ENCODE measurements at regions not wholly inside any gene's neighbourhood (a gene's known extent, or its start where the extent isn't known, plus 50 kb on each side); places are given as distances from the start of the nearest gene placed in this dataset.

DNA sequence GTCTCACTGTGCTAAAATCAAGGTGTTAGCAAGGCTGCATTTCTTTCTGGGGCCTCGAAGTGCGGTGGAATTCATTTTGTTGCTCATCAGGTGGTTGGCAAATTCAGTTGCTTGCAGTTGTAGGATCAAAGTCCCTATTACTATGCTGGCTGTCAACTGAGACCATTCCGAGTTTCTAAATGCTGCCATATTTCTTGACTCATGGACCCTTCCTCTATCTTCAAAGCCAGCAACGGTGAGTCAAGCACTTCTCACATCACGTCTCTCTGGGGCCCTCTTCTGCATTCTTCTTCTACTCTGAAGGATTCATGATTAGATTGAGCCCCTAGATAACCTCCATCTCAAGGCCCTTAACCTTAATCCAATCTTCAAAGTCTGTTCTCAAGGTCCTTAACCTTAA lies 619.7 kb downstream of the HACE1 start:
- H3K27ac Mint-ChIP-seq, result no peak overlapping the region
- H3K27me3 Mint-ChIP-seq, result no peaks in the 10 kb centered on the region
- no peak for DNase-seq
- peaks cover 10 to 15% of the 10 kb centered on the region in 2 donors for H3K9me3 Mint-ChIP-seq
- ATAC-seq, result no peak
- H3K4me3 Mint-ChIP-seq, result no peak overlapping the region
- no peaks in the 10 kb centered on the region for H3K4me1 Mint-ChIP-seq

DNA sequence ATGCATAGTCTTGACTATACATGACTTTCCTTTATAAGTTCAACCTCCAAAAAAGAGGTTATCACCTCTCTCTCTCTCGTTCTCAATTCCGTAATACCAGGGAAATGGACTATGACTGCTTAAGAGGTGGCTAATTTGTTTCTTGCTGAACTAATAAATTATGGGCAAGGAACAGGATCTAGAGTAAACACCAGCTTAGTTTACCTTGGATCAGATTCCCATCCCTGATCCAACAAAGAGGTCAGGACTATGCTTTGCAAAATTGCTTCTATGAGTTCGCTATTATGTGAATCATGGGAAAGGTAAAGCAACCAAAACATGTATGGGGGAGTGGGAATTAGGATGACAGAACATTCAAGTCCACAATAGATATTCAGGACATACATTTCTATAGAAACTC lies 630.7 kb downstream of the HACE1 start:
- peaks cover 0 to 4% of the 10 kb centered on the region in 2 donors for H3K9me3 Mint-ChIP-seq
- no peak for DNase-seq
- no peaks in the 10 kb centered on the region for H3K4me1 Mint-ChIP-seq
- no peak overlapping the region for H3K27ac Mint-ChIP-seq
- ATAC-seq, result no peak
- no peak overlapping the region for H3K4me3 Mint-ChIP-seq
- no peaks in the 10 kb centered on the region for H3K27me3 Mint-ChIP-seq

DNA sequence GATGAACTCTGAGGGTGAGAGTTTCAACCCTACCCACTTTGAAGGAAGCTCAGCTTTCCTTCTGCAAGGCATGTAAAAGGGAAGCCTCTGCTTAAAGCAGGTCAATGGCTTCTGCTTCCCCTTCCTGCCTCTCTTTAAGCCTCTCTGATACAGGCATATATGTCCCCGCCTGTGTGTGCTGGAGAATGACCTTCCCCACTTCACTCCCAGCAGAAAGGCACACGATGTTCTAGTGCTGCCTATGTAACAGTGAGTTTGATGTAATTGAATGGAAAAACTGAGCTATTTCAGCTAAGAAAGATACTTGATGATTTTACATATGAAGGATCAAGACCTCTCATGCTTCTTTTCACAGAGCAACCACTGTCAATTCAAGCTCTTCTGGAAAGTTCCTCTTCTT lies 632.2 kb downstream of the HACE1 start:
- no peak for DNase-seq
- ATAC-seq, result no peak
- Mint-ChIP-seq H3K4me3 (no peak overlapping the region), H3K27ac (no peak overlapping the region), H3K4me1 (no peaks in the 10 kb centered on the region), H3K27me3 (no peaks in the 10 kb centered on the region), H3K9me3 (peaks cover 0 to 4% of the 10 kb centered on the region in 2 donors)

DNA sequence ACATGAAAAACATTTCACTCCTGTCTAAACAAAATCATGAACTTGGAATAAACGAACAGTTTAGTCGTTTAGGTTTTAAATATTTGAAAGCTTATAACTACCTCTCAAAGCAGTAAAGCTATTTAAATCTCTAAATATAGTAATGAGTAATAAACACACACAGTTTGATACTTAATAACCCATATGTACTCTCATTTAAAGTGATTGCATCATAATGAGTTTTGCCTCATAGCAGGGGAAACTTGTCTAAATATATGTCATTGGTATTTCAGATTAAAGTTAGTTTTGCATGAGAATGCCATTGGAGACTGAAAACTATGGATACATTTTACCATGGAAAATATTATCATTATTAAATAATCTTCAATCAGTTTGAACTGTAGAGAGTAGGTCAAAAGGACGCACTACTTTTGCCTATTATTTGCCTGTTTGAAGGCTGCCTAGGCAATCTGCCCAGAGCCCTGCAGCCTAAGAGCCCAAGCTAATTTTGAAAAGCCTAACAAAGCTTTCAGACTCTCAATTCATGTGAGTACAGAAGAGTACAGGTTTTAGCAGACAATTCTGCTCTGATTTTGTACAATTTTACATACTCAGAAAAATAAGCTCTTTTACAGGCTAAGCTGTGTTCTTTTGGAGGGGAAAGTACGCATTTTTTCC lies 632.8 kb downstream of the HACE1 start:
- H3K9me3 Mint-ChIP-seq, result peaks cover 0 to 4% of the 10 kb centered on the region in 2 donors
- DNase-seq (no peak), ATAC-seq (no peak)
- H3K27ac Mint-ChIP-seq, result no peak overlapping the region
- no peak overlapping the region for H3K4me3 Mint-ChIP-seq
- no peaks in the 10 kb centered on the region for H3K27me3 Mint-ChIP-seq
- H3K4me1 Mint-ChIP-seq, result no peaks in the 10 kb centered on the region

DNA sequence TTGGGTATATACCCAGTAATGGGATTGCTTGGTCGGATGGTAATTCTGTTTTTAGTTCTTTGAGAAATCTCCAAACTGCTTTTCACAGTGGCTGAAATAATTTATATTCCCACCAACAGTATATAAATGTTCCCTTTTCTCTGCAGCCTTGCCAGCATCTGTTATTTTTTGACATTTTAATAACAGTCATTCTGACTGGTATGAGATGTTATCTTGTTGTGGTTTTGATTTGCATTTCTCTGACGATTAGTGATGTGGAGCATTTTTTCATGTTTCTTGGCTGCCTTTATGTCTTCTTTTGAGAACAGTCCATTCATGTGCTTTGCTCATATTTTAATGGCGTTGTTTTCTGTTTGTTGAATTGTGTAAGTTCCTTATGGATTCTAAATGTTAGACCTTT lies 641.6 kb downstream of the HACE1 start:
- Mint-ChIP-seq H3K4me1 (no peaks in the 10 kb centered on the region), H3K27me3 (no peaks in the 10 kb centered on the region), H3K27ac (no peak overlapping the region), H3K4me3 (no peak overlapping the region), H3K9me3 (no peaks in the 10 kb centered on the region)
- no peak for ATAC-seq
- no peak for DNase-seq

DNA sequence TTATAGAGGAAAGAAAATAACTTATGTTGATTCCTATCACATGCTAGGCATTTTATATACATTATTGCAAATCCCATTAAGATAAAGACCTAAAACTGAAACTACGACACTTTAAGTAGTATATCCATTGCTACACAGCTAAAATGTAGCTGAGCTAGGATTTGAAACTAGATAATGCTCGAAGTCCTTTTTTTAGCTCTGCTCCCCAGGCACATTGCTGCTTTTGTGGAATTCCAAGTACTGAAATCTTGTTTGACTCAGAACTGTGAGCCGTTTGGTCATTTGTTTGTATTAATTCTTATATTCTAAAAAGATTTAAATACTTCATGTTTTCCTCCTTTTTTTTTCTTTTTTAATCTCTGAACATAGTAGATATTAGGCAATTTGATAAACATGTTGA lies 644.8 kb downstream of the HACE1 start:
- Mint-ChIP-seq H3K4me1 (no peaks in the 10 kb centered on the region), H3K9me3 (peaks cover 0 to 2% of the 10 kb centered on the region in 2 donors), H3K27me3 (no peaks in the 10 kb centered on the region), H3K4me3 (no peak overlapping the region), H3K27ac (no peak overlapping the region)
- DNase-seq (no peak), ATAC-seq (no peak)

DNA sequence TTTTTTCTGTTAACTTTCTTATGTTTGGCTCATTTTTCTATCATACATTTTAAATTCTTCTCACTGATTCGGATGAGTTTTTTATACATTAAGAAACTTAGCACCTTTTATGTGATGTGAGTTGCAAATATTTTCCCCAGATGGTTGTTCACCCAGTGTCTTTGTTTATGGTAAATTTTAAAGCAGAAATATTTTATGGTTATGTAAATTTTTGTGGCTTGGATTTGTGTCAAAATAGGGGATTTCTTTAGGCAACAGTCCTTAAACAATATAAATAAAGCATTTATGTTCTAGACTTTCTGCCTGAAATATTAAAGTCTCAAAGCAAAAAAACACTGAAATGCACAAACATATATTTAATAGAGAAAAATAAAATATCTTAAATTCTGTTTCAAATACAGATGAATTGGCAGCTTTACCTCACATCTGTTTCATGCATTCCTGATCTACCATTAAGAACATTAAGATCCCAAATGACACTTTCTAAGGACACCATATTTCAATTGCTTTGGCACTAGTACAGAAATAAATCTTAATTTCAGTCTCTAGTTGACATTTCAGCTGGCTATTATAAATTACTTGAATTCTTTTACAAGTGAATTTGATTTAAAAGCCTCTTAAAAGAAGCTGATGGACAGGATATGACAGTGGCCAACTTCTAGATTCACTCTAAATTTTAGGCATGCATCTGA lies 646.6 kb downstream of the HACE1 start:
- Mint-ChIP-seq H3K27ac (no peak overlapping the region), H3K4me3 (no peak overlapping the region), H3K27me3 (no peaks in the 10 kb centered on the region), H3K4me1 (no peaks in the 10 kb centered on the region), H3K9me3 (peaks cover 0 to 6% of the 10 kb centered on the region in 2 donors)
- DNase-seq (no peak), ATAC-seq (no peak)

DNA sequence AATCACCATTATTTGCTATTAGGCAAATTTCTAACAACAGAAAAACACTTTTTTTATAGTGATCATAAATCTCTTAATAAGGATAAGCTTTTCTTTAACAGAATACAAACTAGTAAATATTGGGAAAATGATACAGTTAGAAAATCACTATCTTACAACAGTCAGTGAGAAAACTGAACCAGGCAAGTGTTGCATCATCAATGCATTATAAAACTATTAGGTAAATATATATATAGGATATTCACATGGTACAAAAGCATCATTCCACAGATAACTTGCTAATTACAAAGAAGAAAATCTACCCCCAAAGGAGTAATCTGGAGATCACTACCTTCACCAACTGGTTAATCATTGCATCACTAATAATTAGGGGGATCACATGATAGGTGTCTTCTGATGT lies 652.1 kb downstream of the HACE1 start:
- H3K4me1 Mint-ChIP-seq, result no peaks in the 10 kb centered on the region
- DNase-seq (no peak), ATAC-seq (no peak)
- H3K4me3 Mint-ChIP-seq, result no peak overlapping the region
- no peaks in the 10 kb centered on the region for H3K27me3 Mint-ChIP-seq
- H3K27ac Mint-ChIP-seq, result no peak overlapping the region
- H3K9me3 Mint-ChIP-seq, result peaks cover 0 to 6% of the 10 kb centered on the region in 2 donors

DNA sequence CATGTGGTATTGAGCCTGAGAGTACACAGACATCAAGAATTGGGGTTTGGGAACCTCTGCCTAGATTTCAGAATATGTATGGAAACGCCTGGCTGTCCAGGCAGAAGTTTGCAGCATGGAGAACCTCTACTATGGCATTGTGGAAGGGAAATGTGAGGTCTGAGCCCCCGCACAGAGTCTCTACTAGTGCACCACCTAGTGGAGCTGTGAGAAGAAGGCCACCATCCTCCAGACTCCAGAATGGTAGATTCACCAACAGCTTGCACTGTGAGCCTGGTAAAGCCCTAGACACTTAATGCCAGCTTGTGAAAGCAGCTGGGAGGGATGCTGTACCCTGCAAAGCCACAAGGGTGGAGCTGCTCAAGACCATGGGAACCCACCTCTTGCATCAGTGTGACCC lies 658.2 kb downstream of the HACE1 start:
- H3K4me1 Mint-ChIP-seq, result no peaks in the 10 kb centered on the region
- no peaks in the 10 kb centered on the region for H3K27me3 Mint-ChIP-seq
- ATAC-seq, result no peak
- peaks cover 5 to 26% of the 10 kb centered on the region in 2 donors for H3K9me3 Mint-ChIP-seq
- no peak for DNase-seq
- no peak overlapping the region for H3K4me3 Mint-ChIP-seq
- H3K27ac Mint-ChIP-seq, result no peak overlapping the region

DNA sequence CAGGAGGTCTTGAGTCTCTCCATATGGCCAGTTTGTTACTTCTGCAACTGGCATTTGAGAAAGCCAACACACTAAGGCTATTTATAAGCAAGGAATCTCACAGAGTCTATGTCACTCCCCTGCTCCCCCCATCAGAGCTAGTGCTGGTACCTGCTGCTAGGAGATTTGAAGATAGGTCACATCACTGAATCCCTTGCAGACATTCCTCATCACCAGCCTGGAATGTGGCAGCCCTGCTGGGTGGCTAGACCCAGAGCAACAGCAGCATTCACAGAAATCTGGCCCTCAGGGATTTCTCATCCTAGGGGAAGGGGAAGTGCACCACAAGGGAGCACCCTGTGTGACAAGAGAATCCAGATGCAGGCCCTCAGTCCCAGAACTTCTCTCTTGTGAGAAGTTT lies 672.1 kb downstream of the HACE1 start:
- ATAC-seq (no peak), DNase-seq (no peak)
- Mint-ChIP-seq H3K4me3 (no peak overlapping the region), H3K27me3 (no peaks in the 10 kb centered on the region), H3K27ac (no peak overlapping the region), H3K9me3 (peaks cover 4 to 30% of the 10 kb centered on the region in 2 donors), H3K4me1 (no peaks in the 10 kb centered on the region)

DNA sequence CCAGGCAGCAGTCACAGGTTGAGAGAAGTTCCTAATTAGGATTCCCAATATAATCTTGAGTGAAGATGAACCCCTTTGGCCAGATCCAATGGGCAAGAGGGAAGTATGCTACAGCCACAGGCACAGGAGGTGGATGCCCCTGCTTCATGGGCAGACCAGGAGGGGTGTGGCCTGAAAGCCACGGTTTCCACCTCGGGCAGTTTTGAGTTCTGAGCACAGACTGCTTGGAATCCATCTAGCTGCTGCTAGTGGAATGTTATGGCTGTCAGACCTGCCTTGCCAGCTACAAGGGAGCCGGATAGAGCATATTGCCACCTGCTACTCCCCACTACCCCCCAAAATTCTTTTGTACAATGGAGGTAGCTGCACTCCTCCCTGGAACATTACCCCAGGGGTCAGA lies 672.9 kb downstream of the HACE1 start:
- H3K4me1 Mint-ChIP-seq, result no peaks in the 10 kb centered on the region
- DNase-seq, result no peak
- peaks cover 4 to 25% of the 10 kb centered on the region in 2 donors for H3K9me3 Mint-ChIP-seq
- ATAC-seq, result no peak
- no peak overlapping the region for H3K27ac Mint-ChIP-seq
- H3K27me3 Mint-ChIP-seq, result no peaks in the 10 kb centered on the region
- no peak overlapping the region for H3K4me3 Mint-ChIP-seq

DNA sequence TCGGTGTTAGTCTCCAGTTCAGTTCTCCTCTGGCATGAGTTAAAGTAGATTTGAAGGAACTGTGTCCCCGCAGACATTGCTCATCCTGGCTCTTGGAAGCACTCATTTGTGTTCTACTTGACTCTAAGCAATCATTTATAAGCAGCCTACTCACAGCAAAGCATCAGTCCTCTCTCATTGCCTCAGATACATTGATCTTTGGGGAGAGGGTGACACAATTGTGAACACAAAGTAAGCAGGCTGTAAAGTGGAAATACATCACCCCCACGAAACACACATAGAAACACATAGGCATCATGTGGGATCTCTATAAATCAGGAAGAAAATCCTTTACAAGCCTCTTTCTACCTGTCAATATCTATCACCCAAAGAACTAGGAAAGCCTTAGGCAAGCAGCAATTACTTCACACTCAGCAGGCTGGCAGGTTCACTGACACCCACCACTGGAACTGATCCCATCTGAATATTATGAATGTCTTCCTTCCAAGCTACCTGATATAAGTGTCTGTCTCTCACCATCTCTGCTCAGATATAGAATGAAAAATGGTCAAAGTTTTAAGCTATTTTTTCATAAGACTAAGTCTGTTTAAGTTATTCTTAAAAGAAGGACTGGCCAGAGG lies 675.8 kb downstream of the HACE1 start:
- no peak for ATAC-seq
- H3K27ac Mint-ChIP-seq, result peak overlapping the region in 1 of 2 donors; percentile 54
- H3K4me1 Mint-ChIP-seq, result no peaks in the 10 kb centered on the region
- peaks cover 8 to 23% of the 10 kb centered on the region in 2 donors for H3K9me3 Mint-ChIP-seq
- no peak overlapping the region for H3K4me3 Mint-ChIP-seq
- no peaks in the 10 kb centered on the region for H3K27me3 Mint-ChIP-seq
- no peak for DNase-seq

DNA sequence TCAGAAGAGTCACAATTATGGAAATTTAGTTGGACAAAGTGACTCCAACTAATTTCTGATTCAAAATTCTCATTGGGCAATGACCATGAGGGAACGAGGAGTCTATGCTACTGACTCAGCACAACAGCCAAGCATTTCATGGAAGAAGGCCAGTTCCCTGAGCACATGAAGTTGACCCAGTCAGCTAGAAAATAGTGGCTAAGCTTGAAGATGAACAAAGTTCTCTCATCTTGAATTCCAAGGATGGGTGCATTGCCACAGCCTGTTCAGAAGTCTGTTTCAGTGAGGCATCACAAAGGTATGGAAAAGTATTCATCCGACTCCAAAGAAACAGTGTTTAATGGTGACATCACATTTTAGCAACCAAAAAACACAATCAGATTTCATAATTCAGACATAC lies 676.9 kb downstream of the HACE1 start:
- H3K4me1 Mint-ChIP-seq, result no peaks in the 10 kb centered on the region
- no peak overlapping the region for H3K27ac Mint-ChIP-seq
- no peak overlapping the region for H3K4me3 Mint-ChIP-seq
- H3K9me3 Mint-ChIP-seq, result peaks cover 8 to 13% of the 10 kb centered on the region in 2 donors
- H3K27me3 Mint-ChIP-seq, result no peaks in the 10 kb centered on the region
- ATAC-seq (no peak), DNase-seq (no peak)

DNA sequence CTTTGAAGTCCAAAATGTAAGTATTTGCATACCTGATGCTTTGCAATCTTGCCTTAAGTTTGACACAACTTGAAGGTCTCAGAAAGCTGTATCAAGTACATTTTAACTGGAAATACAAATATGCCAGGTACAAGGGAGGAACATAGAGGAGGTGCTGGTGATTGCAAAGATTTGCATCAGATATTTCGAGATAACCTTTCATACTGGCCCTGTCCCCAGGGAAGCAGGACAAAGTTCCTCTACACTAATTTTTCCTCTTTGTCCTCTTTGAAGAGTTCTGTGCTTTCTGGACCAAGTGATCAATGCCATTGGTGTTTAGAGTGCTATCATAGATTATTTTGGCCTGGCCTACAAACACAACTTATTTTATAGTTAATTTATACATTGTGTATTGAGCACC lies 686.1 kb downstream of the HACE1 start:
- Mint-ChIP-seq H3K4me3 (no peak overlapping the region), H3K9me3 (no peaks in the 10 kb centered on the region), H3K27me3 (no peaks in the 10 kb centered on the region), H3K4me1 (no peaks in the 10 kb centered on the region), H3K27ac (no peak overlapping the region)
- ATAC-seq (no peak), DNase-seq (no peak)

DNA sequence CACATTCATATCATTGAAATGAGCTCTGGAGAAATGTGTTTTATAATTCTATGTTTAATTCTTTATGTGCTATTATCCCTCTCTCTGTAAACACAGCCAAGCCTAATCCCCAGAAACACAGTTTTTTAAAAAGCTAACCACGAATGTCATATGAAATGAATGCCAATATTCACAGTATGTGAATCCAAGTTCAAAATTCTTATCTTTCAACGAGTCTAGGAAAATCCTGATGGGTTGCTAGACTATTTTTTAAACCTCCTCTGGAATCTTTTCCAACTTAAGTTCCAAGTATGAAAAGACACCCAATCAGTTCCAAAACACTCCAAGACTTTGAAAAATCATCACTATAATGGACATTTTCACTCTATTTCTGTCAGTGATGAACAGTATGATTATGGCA lies 689.3 kb downstream of the HACE1 start:
- Mint-ChIP-seq H3K4me3 (no peak overlapping the region), H3K27ac (no peak overlapping the region), H3K27me3 (no peaks in the 10 kb centered on the region), H3K4me1 (no peaks in the 10 kb centered on the region), H3K9me3 (peaks cover 0 to 8% of the 10 kb centered on the region in 2 donors)
- ATAC-seq (no peak), DNase-seq (no peak)

DNA sequence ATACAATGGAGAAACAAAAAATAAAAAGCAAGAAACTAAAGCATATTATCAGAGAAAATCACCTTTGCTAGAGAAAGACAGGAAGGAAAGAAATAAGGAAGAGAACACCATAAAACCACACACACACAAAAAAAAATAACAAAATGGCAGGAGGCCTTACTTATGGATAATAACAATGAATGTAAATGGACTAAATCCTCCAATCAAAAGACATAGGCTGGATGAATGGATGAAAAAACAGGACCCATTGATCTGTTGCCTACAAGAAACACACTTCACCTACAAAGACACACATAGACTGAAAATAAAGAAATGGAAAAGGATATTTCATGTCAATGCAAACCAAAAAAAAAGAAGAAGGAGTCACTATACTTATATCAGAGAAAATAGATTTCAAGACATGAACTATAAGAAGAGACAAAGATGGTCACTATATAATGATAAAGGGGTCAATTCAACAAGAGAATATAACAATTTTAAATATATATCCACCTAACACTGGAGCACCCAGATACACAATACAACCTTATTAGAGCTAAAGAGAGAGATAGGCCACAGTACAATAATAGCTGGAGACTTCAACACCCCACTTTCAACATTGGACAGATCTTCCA lies 693.6 kb downstream of the HACE1 start:
- Mint-ChIP-seq H3K4me1 (no peaks in the 10 kb centered on the region), H3K9me3 (peaks cover 9 to 22% of the 10 kb centered on the region in 2 donors), H3K27ac (no peak overlapping the region), H3K4me3 (no peak overlapping the region), H3K27me3 (no peaks in the 10 kb centered on the region)
- ATAC-seq, result no peak
- no peak for DNase-seq

Measured in stimulated activated naive CD8-positive, alpha-beta T cell treated with anti-CD3 and anti-CD28 coated beads, Interleukin-15, amount 100 ng/mL, for 72 hours (primary cell).